K562 (cell line): ENCODE measurements at regions not wholly inside any gene's neighbourhood (a gene's known extent, or its start where the extent isn't known, plus 50 kb on each side); places are given as distances from the start of the nearest gene placed in this dataset.

Experiments
- ATAC-seq: fragments of 200-7000 bp; cut with Tn5 transposase; 3 replicates; pipeline ENCODE4 v1.9.1; 2020; ENCODE audit warnings: moderate library complexity
- BruUV-seq: library from RNA; stranded (reverse); fragments of 400-500 nt; replicated peaks from 2 replicates; lab custom pipeline; 2021; lab: Mats Ljungman, UMichigan
- CTCF ChIA-PET: fragments of 300-600 bp; formaldehyde crosslinking; extraction: SDS; loops from one replicate; lab custom pipeline; 2021; ENCODE audit warnings: low intra/inter-chr PET ratio; lab: Yijun Ruan, JAX
- POLR2A ChIA-PET: fragments of 300-600, 350-650 bp; sonication (Branson Sonifier 250); formaldehyde crosslinking; extraction: SDS; loops from one replicate; lab custom pipeline; 2021; ENCODE audit warnings: antibody characterized with exemption, inconsistent platforms; lab: Yijun Ruan, JAX
- DNase-seq, 4 experiments: peaks; one replicate each; pipeline versions ENCODE4 v3.0.0 to v3.0.0-alpha.2; 2011 to 2018; ENCODE audit warnings: low spot score in 3 of 4, mixed read lengths in 3 of 4; ENCODE audit errors: extremely low read depth in 1 of 4
- FAIRE-seq: peaks from 2 replicates; lab custom pipeline; 2011; peaks lifted over from hg19 to GRCh38; lab: Jason Lieb, UNC
- H2AFZ ChIP-seq: 2 replicates; pipeline ENCODE4 v1.6.0; 2011; ENCODE audit warnings: low read depth, low read length, control low read depth, inconsistent platforms
- H3K27ac ChIP-seq: fragments of 200-600 bp; 3 replicates; pipeline ENCODE4 v1.8.0; 2011; ENCODE audit warnings: low read depth, mild to moderate bottlenecking, control low read depth, inconsistent platforms, low read length, moderate library complexity, mixed read lengths; ENCODE audit errors: extremely low read depth
- H3K27me3 ChIP-seq, 2 experiments: fragments of 300-600 bp in 1 of 2; 2 replicates in 1 of 2; 3 replicates in 1 of 2; pipeline versions ENCODE4 v1.6.0 to v1.8.0; 2011; ENCODE audit warnings: inconsistent platforms in 2 of 2, low read length in 2 of 2, mild to moderate bottlenecking in 1 of 2, mixed read lengths in 1 of 2, moderate library complexity in 1 of 2; ENCODE audit not compliant: control insufficient read depth in 2 of 2, insufficient read depth in 2 of 2
- H3K36me3 ChIP-seq: fragments of 300-600 bp; 3 replicates; pipeline ENCODE4 v1.8.0; 2011; ENCODE audit warnings: mild to moderate bottlenecking, low read length, inconsistent platforms; ENCODE audit not compliant: control insufficient read depth, insufficient read depth
- H3K4me1 ChIP-seq, 2 experiments: fragments of 200-600 bp in 1 of 2; replicated peaks in 1 of 2; 2 replicates in 1 of 2; 3 replicates in 1 of 2; pipeline versions ENCODE4 v1.5.1 to v1.8.0; 2011; ENCODE audit warnings: inconsistent platforms in 2 of 2, low read length in 2 of 2, mild to moderate bottlenecking in 1 of 2, mixed read lengths in 1 of 2, moderate library complexity in 1 of 2; ENCODE audit not compliant: control insufficient read depth in 2 of 2, insufficient read depth in 2 of 2
- H3K4me2 ChIP-seq: 2 replicates; pipeline ENCODE4 v1.6.1; 2011; ENCODE audit warnings: low read length, control low read depth, inconsistent platforms, mixed read lengths; ENCODE audit not compliant: insufficient read depth
- H3K4me3 ChIP-seq: fragments of 200-600 bp; sonication (generic), shearing (Covaris generic); 2 replicates; pipeline ENCODE4 v1.5.1; 2016; ENCODE audit warnings: control low read depth, inconsistent platforms
- H3K79me2 ChIP-seq: fragments of 200-600 bp; 3 replicates; pipeline ENCODE4 v1.8.0; 2011; ENCODE audit warnings: low read length, inconsistent platforms; ENCODE audit not compliant: control insufficient read depth, insufficient read depth
- H3K9ac ChIP-seq, 2 experiments: 2 replicates each; pipeline versions ENCODE4 v1.6.0 to v1.6.1; 2011; ENCODE audit warnings: low read depth in 2 of 2, low read length in 2 of 2, control low read depth in 1 of 2, inconsistent platforms in 1 of 2, mild to moderate bottlenecking in 1 of 2, mixed read lengths in 1 of 2; ENCODE audit not compliant: insufficient read depth in 1 of 2
- H3K9me1 ChIP-seq: one replicate; pipeline ENCODE4 v1.6.0; 2011; ENCODE audit warnings: inconsistent platforms, mild to moderate bottlenecking, low read length, moderate library complexity; ENCODE audit not compliant: control insufficient read depth, insufficient read depth
- H3K9me3 ChIP-seq: replicated peaks from 2 replicates; pipeline ENCODE4 v1.5.1; 2011; ENCODE audit warnings: low read depth, low read length, inconsistent platforms; ENCODE audit not compliant: control insufficient read depth, insufficient read depth
- H4K20me1 ChIP-seq: replicated peaks from 2 replicates; pipeline ENCODE4 v1.6.1; 2011; ENCODE audit warnings: low read length, inconsistent platforms, mixed read lengths; ENCODE audit not compliant: control insufficient read depth, insufficient read depth
- AFF4 ChIP-seq: sonication (generic); formaldehyde crosslinking; IDR thresholded peaks from 2 replicates; pipeline ENCODE4 v1.8.0; 2023; ENCODE audit warnings: mild to moderate bottlenecking, missing genetic modification reagents
- ELF4 ChIP-seq: fragments of 450-650 bp; formaldehyde crosslinking; IDR thresholded peaks from 2 replicates; pipeline ENCODE4 v1.4.0; 2022; ENCODE audit warnings: missing genetic modification characterization
- HDAC8 ChIP-seq: fragments of 450-650 bp; IDR thresholded peaks from 2 replicates; pipeline ENCODE4 v1.6.1; 2016; ENCODE audit warnings: mild to moderate bottlenecking, missing genetic modification characterization, moderate library complexity, missing compliant biosample characterization
- LCOR ChIP-seq: sonication (generic); formaldehyde crosslinking; IDR thresholded peaks from 2 replicates; pipeline ENCODE4 v1.8.0; 2022; ENCODE audit warnings: mild to moderate bottlenecking, missing genetic modification reagents
- POLR2AphosphoS2 ChIP-seq: IDR thresholded peaks from 2 replicates; pipeline ENCODE4 v1.6.1; 2012; ENCODE audit warnings: low read length, improper control_type of control experiment
- POLR2B ChIP-seq: fragments of 450-650 bp; IDR thresholded peaks from 2 replicates; pipeline ENCODE4 v1.6.1; 2018; ENCODE audit warnings: low read depth; ENCODE audit not compliant: partially characterized antibody
- SETDB1 ChIP-seq: IDR thresholded peaks from one replicate; pipeline ENCODE4 v1.6.1; 2012; ENCODE audit warnings: low read length, control low read depth, inconsistent platforms
- ZBTB7A ChIP-seq: IDR thresholded peaks from 2 replicates; pipeline ENCODE4 v1.6.1; 2011; ENCODE audit warnings: low read depth, mild to moderate bottlenecking, low read length, moderate library complexity, borderline replicate concordance; ENCODE audit not compliant: control insufficient read depth
- ZNF280A ChIP-seq: fragments of 450-650 bp; IDR thresholded peaks from 2 replicates; pipeline ENCODE4 v1.6.1; 2018; ENCODE audit warnings: mild to moderate bottlenecking, low read depth; ENCODE audit not compliant: partially characterized antibody
- ZNF75A ChIP-seq: fragments of 450-650 bp; formaldehyde crosslinking; IDR thresholded peaks from 2 replicates; pipeline ENCODE4 v1.4.0; 2020; ENCODE audit warnings: mild to moderate bottlenecking
- WGBS: fragments of 100-300 bp; shearing (Covaris generic); methylation state at CpG from one replicate; pipeline ENCODE4 v1.1.6; 2016; ENCODE audit warnings: low coverage, mixed read lengths; ENCODE audit not compliant: insufficient coverage; ENCODE audit errors: missing lambda C conversion rate; 5-methylcytosine and 5-hydroxymethylcytosine counted together
- in situ Hi-C: fragments of 300-500 bp; cut with MboI; formaldehyde crosslinking; loops from 4 replicates; pipeline ENCODE4 v1.15.0; 2018; ENCODE audit warnings: inconsistent platforms, mixed read lengths
- intact Hi-C: fragments of 100-400 bp; cut with micrococcal nuclease; formaldehyde crosslinking; loops from 2 replicates; pipeline ENCODE4 v1.14.2; 2022

- H3K4me3 ChIP-seq, result no peak overlapping the region
- H3K9ac ChIP-seq, result no peak overlapping the region
- intact Hi-C loops (no loop called here), in situ Hi-C loops (no loop called here)
- no TSS peak for BruUV-seq
- ChIA-PET POLR2A (no interaction called here), CTCF (no interaction called here)
- H3K36me3 ChIP-seq, result no peaks in the 10 kb centered on the region
- DNase-seq, result no peak
- no peak for FAIRE-seq
- WGBS, result 0% methylated on average over 1 of the region's 1 CpG
- H3K27me3 ChIP-seq, result no peaks in the 10 kb centered on the region
- no peaks in the 10 kb centered on the region for H3K9me3 ChIP-seq
- no peaks in the 10 kb centered on the region for H3K79me2 ChIP-seq
- H3K4me2 ChIP-seq, result no peak overlapping the region
- no peaks in the 10 kb centered on the region for H4K20me1 ChIP-seq
- no peak overlapping the region for H3K27ac ChIP-seq
- TF ChIP-seq POLR2B (no peak), SETDB1 (no peak), ELF4 (CRISPR knock-in tag) (no peak), AFF4 (CRISPR knock-in tag) (no peak), ZNF75A (no peak), LCOR (CRISPR knock-in tag) (no peak), HDAC8 (tag) (no peak), ZBTB7A (no peak), ZNF280A (no peak), POLR2AphosphoS2 (no peak)
- no peak for ATAC-seq
- no peaks in the 10 kb centered on the region for H3K9me1 ChIP-seq
- H3K4me1 ChIP-seq, result no peaks in the 10 kb centered on the region
- H2AFZ ChIP-seq, result no peak overlapping the region
Measured at GRCh38 chr9:11894136-11894535, 799.0 kb upstream of the TYRP1 start.
